ENCODE measurements at regions not wholly inside any gene's neighbourhood (a gene's known extent, or its start where the extent isn't known, plus 50 kb on each side); places are given as distances from the start of the nearest gene placed in this dataset.

GRCh38 chrX:39903937-39904336 lies 193.8 kb downstream of the BCOR start:
- no peak for TF ChIP-seq CTCF (IDR thresholded peaks at IDR 0.05)
- no peak for TF ChIP-seq POLR2A (IDR thresholded peaks at IDR 0.05)

All from thyroid gland (tissue), 4 donors.